ENCODE measurements at regions not wholly inside any gene's neighbourhood (a gene's known extent, or its start where the extent isn't known, plus 50 kb on each side); places are given as distances from the start of the nearest gene placed in this dataset.

- TF ChIP-seq, protein P1, sequence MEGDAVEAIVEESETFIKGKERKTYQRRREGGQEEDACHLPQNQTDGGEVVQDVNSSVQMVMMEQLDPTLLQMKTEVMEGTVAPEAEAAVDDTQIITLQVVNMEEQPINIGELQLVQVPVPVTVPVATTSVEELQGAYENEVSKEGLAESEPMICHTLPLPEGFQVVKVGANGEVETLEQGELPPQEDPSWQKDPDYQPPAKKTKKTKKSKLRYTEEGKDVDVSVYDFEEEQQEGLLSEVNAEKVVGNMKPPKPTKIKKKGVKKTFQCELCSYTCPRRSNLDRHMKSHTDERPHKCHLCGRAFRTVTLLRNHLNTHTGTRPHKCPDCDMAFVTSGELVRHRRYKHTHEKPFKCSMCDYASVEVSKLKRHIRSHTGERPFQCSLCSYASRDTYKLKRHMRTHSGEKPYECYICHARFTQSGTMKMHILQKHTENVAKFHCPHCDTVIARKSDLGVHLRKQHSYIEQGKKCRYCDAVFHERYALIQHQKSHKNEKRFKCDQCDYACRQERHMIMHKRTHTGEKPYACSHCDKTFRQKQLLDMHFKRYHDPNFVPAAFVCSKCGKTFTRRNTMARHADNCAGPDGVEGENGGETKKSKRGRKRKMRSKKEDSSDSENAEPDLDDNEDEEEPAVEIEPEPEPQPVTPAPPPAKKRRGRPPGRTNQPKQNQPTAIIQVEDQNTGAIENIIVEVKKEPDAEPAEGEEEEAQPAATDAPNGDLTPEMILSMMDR (IDR thresholded peaks at IDR 0.05 in 4 of 5, conservative IDR thresholded peaks at IDR 0.05 in 1 of 5): no peak
- TF ChIP-seq POLR2A (IDR thresholded peaks at IDR 0.05): no peak
These were observed 84.2 kb downstream of the TTLL2 start for GRCh38 chr6:167409079-167409478.
